A549 (cell line): ENCODE measurements at regions not wholly inside any gene's neighbourhood (a gene's known extent, or its start where the extent isn't known, plus 50 kb on each side); places are given as distances from the start of the nearest gene placed in this dataset.

Experiments used
- ATAC-seq, 2 experiments: fragments of 200-7000 bp in 1 of 2; fragments of >200 bp in 1 of 2; cut with Nextera tagmentation in 1 of 2; cut with Tn5 transposase in 1 of 2; 3 replicates each; pipeline versions ENCODE4 v1.8.0 to v1.9.1; 2018 to 2020; ENCODE audit warnings: mild to moderate bottlenecking in 1 of 2, moderate library complexity in 1 of 2
- CTCF ChIA-PET: fragments of 300-600 bp; sonication (Branson Sonifier 250); formaldehyde crosslinking; extraction: SDS; loops from one replicate; lab custom pipeline; 2021; ENCODE audit warnings: antibody characterized with exemption, inconsistent platforms; lab: Yijun Ruan, JAX
- POLR2A ChIA-PET: fragments of 350-600 bp; formaldehyde crosslinking; extraction: SDS; loops from one replicate; lab custom pipeline; 2021; ENCODE audit warnings: antibody characterized with exemption, inconsistent platforms; lab: Yijun Ruan, JAX
- DNase-seq, 2 experiments: peaks; one replicate each; pipeline versions ENCODE4 v3.0.0 to v3.0.0-alpha.2; 2011 to 2016; ENCODE audit warnings: low read depth in 1 of 2, low spot score in 1 of 2
- FAIRE-seq: peaks from 2 replicates; lab custom pipeline; 2011; peaks lifted over from hg19 to GRCh38; lab: Jason Lieb, UNC
- H3K27ac ChIP-seq, 2 experiments: fragments of >200 bp; sonication (Bioruptor Twin); formaldehyde crosslinking; 3 replicates each; pipeline ENCODE4 v1.5.1; 2016 to 2017
- H3K4me1 ChIP-seq: fragments of >200 bp; sonication (Bioruptor Twin); formaldehyde crosslinking; 3 replicates; pipeline ENCODE4 v1.6.1; 2016
- H3K4me2 ChIP-seq: fragments of >200 bp; sonication (Bioruptor Twin); formaldehyde crosslinking; 3 replicates; pipeline ENCODE4 v1.6.1; 2016
- H3K4me3 ChIP-seq: fragments of >200 bp; sonication (Bioruptor Twin); formaldehyde crosslinking; 3 replicates; pipeline ENCODE4 v1.5.1; 2016
- H3K9me3 ChIP-seq: fragments of >200 bp; sonication (Bioruptor Twin); formaldehyde crosslinking; 3 replicates; pipeline ENCODE4 v1.6.1; 2016
- CBX8 ChIP-seq: fragments of 200-600 bp; sonication (generic); IDR thresholded peaks from 2 replicates; pipeline ENCODE4 v1.6.1; 2016
- EHF ChIP-seq: fragments of 250-450 bp; sonication (Bioruptor Pico); IDR thresholded peaks from 2 replicates; pipeline ENCODE4 v1.5.0; 2020; ENCODE audit warnings: mild to moderate bottlenecking
- EHMT2 ChIP-seq: fragments of 200-600 bp; sonication (generic); IDR thresholded peaks from 2 replicates; pipeline ENCODE4 v1.6.1; 2016; ENCODE audit warnings: antibody characterized with exemption, low read depth, mild to moderate bottlenecking, moderate library complexity
- ESRRA ChIP-seq: fragments of 150-350 bp; IDR thresholded peaks from 2 replicates; pipeline ENCODE4 v1.6.1; 2014; ENCODE audit warnings: mild to moderate bottlenecking, low read length, borderline replicate concordance
- HEYL ChIP-seq: fragments of 250-450 bp; sonication (Bioruptor Pico); IDR thresholded peaks from 2 replicates; pipeline ENCODE4 v1.8.0; 2021; ENCODE audit warnings: mild to moderate bottlenecking, moderate library complexity
- HOXB13 ChIP-seq: fragments of 250-450 bp; sonication (Bioruptor Pico); IDR thresholded peaks from 2 replicates; pipeline ENCODE4 v1.5.0; 2020; ENCODE audit warnings: low read depth, mild to moderate bottlenecking, moderate library complexity
- HOXB5 ChIP-seq: fragments of 250-450 bp; sonication (Bioruptor Pico); IDR thresholded peaks from 2 replicates; pipeline ENCODE4 v1.5.0; 2020; ENCODE audit warnings: mild to moderate bottlenecking, moderate library complexity
- JUN ChIP-seq, 2 experiments: fragments of >200 bp; sonication (Bioruptor Twin); formaldehyde crosslinking; IDR thresholded peaks; 2 replicates in 1 of 2; 3 replicates in 1 of 2; pipeline ENCODE4 v1.6.1; 2016 to 2017
- JUNB ChIP-seq: fragments of >200 bp; sonication (Bioruptor Twin); formaldehyde crosslinking; IDR thresholded peaks from 2 replicates; pipeline ENCODE4 v1.6.1; 2016
- KDM5A ChIP-seq: fragments of 200-600 bp; sonication (generic); IDR thresholded peaks from 2 replicates; pipeline ENCODE4 v1.6.1; 2016; ENCODE audit warnings: antibody characterized with exemption, mild to moderate bottlenecking
- MYC ChIP-seq: IDR thresholded peaks from 2 replicates; pipeline ENCODE4 v1.6.1; 2012; ENCODE audit warnings: mild to moderate bottlenecking, inconsistent platforms, low read length, improper control_type of control experiment, borderline replicate concordance
- NR3C1 ChIP-seq: fragments of >200 bp; sonication (Bioruptor Twin); formaldehyde crosslinking; IDR thresholded peaks from 3 replicates; pipeline ENCODE4 v1.6.1; 2017
- POLR2A ChIP-seq: IDR thresholded peaks from 2 replicates; pipeline ENCODE4 v1.6.1; 2012; ENCODE audit warnings: mild to moderate bottlenecking, low read length
- RAD21 ChIP-seq, 2 experiments: fragments of >200 bp in 1 of 2; sonication (Bioruptor Twin) in 1 of 2; formaldehyde crosslinking in 1 of 2; IDR thresholded peaks in 1 of 2; conservative IDR thresholded peaks in 1 of 2; 2 replicates in 1 of 2; 3 replicates in 1 of 2; pipeline ENCODE4 v1.6.1; 2012 to 2018; ENCODE audit warnings: inconsistent platforms in 1 of 2
- RARB ChIP-seq: fragments of 250-450 bp; sonication (Bioruptor Pico); IDR thresholded peaks from 2 replicates; pipeline ENCODE4 v1.8.0; 2021; ENCODE audit warnings: mild to moderate bottlenecking, moderate library complexity
- RNF2 ChIP-seq: fragments of 200-600 bp; sonication (generic); IDR thresholded peaks from 2 replicates; pipeline ENCODE4 v1.6.1; 2016; ENCODE audit warnings: low read depth, mild to moderate bottlenecking, antibody characterized with exemption, moderate library complexity, borderline replicate concordance
- SREBF2 ChIP-seq: fragments of 450-650 bp; IDR thresholded peaks from 2 replicates; pipeline ENCODE4 v1.6.1; 2014; ENCODE audit warnings: mild to moderate bottlenecking, moderate library complexity
- TP53 ChIP-seq: fragments of 250-450 bp; sonication (Bioruptor Pico); IDR thresholded peaks from 2 replicates; pipeline ENCODE4 v1.5.0; 2021; ENCODE audit warnings: mild to moderate bottlenecking, moderate library complexity
- ZNF302 ChIP-seq: fragments of 250-450 bp; sonication (Bioruptor Pico); IDR thresholded peaks from 2 replicates; pipeline ENCODE4 v1.9.0; 2021; ENCODE audit warnings: inconsistent platforms, mild to moderate bottlenecking, moderate library complexity
- WGBS: methylation state at CpG from one replicate; pipeline ENCODE4 v1.1.6; 2017; ENCODE audit errors: missing lambda C conversion rate; 5-methylcytosine and 5-hydroxymethylcytosine counted together
- TF ChIP-seq, protein P1 (sequence below): fragments of >200 bp; sonication (Bioruptor Twin); formaldehyde crosslinking; IDR thresholded peaks from 3 replicates; pipeline ENCODE4 v1.5.1; 2016
- TF ChIP-seq, protein P2 (sequence below): IDR thresholded peaks from 2 replicates; pipeline ENCODE4 v1.6.1; 2012
- TF ChIP-seq, protein P3 (sequence below): fragments of 450-650 bp; IDR thresholded peaks from 2 replicates; pipeline ENCODE4 v1.6.1; 2014; ENCODE audit warnings: antibody characterized with exemption
- TF ChIP-seq, protein P4 (sequence below): fragments of >200 bp; sonication (Bioruptor Twin); formaldehyde crosslinking; IDR thresholded peaks from 2 replicates; pipeline ENCODE4 v1.6.1; 2016
- TF ChIP-seq, protein P5 (sequence below): fragments of 150-350 bp; IDR thresholded peaks from 2 replicates; pipeline ENCODE4 v1.6.1; 2014; ENCODE audit warnings: low read depth, mild to moderate bottlenecking, low read length

DNA sequence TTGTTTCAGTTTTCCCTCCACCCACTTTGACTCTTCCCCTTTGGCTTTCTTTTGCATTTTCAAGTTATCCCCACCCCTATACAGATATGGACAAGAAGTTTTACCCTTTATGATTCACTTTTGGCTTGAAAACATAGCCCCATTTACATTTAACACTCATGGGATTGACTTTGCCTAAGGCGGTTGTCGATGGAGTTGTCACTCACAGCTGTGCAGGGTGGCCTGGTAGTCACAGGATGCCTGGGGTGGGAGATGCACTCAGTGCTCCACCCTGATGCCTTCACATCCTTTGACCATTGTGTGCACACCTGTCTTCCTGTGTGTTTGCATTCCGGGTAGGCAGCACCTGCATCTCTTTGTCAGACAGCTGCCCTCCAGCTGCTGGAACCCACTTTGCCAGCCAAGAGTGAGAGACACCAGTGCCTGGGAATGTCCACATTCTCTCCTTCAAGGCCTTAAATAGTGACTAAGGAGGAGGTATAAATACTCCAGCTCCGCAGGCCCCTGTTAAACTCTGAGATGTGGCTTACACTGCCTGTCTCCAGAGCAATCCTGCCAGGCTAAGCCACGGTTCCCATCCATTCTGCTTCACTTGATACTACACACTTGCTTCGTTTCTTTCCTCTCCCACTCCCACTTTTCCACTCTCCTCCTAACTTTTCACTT, 191.5 kb upstream of the SLC24A5 start:
- 26% methylated on average over 5 of the region's 6 CpGs for WGBS
- ChIA-PET POLR2A (no interaction called here), CTCF (no interaction called here)
- Histone ChIP-seq H3K4me2 (no peak overlapping the region), H3K9me3 (no peaks in the 10 kb centered on the region), H3K27ac (no peak overlapping the region), H3K4me1 (no peaks in the 10 kb centered on the region), H3K4me3 (no peak overlapping the region)
- ATAC-seq (no peak), DNase-seq (no peak), FAIRE-seq (no peak)
- TF ChIP-seq KDM5A = no peak
- no peak for TF ChIP-seq JUNB
- no peak for TF ChIP-seq CBX8
- TF ChIP-seq NR3C1 = no peak
- no peak for TF ChIP-seq TP53
- no peak for TF ChIP-seq POLR2A
- no peak for TF ChIP-seq HOXB13 (CRISPR knock-in tag)
- TF ChIP-seq, protein P1, sequence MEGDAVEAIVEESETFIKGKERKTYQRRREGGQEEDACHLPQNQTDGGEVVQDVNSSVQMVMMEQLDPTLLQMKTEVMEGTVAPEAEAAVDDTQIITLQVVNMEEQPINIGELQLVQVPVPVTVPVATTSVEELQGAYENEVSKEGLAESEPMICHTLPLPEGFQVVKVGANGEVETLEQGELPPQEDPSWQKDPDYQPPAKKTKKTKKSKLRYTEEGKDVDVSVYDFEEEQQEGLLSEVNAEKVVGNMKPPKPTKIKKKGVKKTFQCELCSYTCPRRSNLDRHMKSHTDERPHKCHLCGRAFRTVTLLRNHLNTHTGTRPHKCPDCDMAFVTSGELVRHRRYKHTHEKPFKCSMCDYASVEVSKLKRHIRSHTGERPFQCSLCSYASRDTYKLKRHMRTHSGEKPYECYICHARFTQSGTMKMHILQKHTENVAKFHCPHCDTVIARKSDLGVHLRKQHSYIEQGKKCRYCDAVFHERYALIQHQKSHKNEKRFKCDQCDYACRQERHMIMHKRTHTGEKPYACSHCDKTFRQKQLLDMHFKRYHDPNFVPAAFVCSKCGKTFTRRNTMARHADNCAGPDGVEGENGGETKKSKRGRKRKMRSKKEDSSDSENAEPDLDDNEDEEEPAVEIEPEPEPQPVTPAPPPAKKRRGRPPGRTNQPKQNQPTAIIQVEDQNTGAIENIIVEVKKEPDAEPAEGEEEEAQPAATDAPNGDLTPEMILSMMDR = no peak
- no peak for TF ChIP-seq MYC
- TF ChIP-seq ZNF302 (CRISPR knock-in tag) = no peak
- no peak for TF ChIP-seq RARB
- no peak for TF ChIP-seq HEYL
- no peak for TF ChIP-seq EHMT2
- no peak for TF ChIP-seq HOXB5 (CRISPR knock-in tag)

DNA sequence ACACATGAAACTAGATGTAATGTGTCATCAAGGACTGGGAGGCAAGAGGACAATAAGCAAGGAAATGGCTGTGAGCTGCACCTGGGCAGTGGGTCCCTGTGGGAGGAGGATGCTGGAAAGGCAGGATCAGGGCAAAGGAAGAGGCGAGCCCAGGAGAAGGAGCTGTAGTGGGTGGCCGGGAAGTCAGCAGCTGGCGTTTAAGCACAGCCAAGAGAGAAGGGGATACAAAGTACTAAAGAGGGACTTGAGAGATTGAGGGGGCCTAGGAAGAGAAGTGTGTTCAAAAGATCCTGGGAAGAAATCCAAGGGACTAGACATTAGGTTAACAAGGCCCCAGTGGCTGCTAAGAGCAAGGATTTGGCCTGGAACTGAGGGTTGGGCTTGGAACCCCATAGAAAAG, 188.5 kb upstream of the SLC24A5 start:
- TF ChIP-seq, protein P2, sequence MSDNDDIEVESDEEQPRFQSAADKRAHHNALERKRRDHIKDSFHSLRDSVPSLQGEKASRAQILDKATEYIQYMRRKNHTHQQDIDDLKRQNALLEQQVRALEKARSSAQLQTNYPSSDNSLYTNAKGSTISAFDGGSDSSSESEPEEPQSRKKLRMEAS = no peak
- no peak for TF ChIP-seq NR3C1
- no peak for TF ChIP-seq RNF2
- TF ChIP-seq, protein P3, sequence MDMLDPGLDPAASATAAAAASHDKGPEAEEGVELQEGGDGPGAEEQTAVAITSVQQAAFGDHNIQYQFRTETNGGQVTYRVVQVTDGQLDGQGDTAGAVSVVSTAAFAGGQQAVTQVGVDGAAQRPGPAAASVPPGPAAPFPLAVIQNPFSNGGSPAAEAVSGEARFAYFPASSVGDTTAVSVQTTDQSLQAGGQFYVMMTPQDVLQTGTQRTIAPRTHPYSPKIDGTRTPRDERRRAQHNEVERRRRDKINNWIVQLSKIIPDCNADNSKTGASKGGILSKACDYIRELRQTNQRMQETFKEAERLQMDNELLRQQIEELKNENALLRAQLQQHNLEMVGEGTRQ = no peak
- TF ChIP-seq SREBF2 = no peak
- no peak for TF ChIP-seq JUNB
- no peak for TF ChIP-seq CBX8
- TF ChIP-seq POLR2A = no peak
- TF ChIP-seq ESRRA = no peak
- TF ChIP-seq, all 56 proteins: peak for 0
- no peak overlapping the region for H3K4me2 ChIP-seq
- H3K9me3 ChIP-seq = no peaks in the 10 kb centered on the region
- FAIRE-seq (no peak), ATAC-seq (no peak), DNase-seq (no peak)
- H3K4me1 ChIP-seq = no peaks in the 10 kb centered on the region
- ChIA-PET POLR2A (no interaction called here), CTCF (no interaction called here)
- WGBS = 4% methylated on average over 3 of the region's 3 CpGs
- no peak overlapping the region for H3K4me3 ChIP-seq
- H3K27ac ChIP-seq = no peak overlapping the region

DNA sequence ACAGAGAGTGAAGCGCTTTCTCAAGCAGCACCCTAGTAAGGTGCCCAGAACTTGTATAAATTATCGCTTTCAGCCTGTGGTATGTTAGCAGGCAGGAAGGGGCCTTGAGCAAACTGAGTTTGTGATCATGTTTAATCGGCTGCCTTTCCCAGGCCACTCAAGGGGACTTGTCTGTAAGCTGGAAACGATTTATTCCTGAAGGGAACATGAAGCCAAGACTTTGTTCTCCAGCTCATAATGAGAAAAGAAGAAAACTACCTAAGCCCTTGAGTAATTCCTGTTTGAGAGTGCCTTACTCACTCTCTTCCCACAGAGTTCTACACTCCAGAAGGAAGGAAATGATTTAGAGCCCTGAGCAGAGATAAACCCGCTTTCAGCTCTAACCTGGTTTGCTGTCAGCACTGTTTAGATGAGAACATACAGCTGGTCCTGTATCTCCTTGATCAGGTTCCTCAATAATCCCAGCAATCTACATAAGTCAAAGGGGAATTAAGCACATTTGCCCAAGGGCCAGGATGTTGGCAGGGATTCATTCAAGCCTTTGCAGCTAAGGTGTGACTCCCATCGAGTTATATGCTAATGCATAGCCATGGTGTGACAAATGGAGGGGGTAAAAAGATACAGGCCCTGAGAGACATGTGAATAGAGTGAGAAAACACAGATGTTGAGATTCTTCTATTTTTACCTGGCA, 187.7 kb upstream of the SLC24A5 start:
- Histone ChIP-seq H3K4me1 (no peaks in the 10 kb centered on the region), H3K4me2 (no peak overlapping the region)
- CTCF ChIA-PET = no interaction called here
- FAIRE-seq = no peak
- TF ChIP-seq EHMT2 (no peak), JUN (IDR thresholded peaks at IDR 0.05) (no peak), SREBF2 (no peak), RAD21 (conservative IDR thresholded peaks at IDR 0.05 in 1 of 2, IDR thresholded peaks at IDR 0.05 in 1 of 2) (no peak), EHF (no peak)
- TF ChIP-seq, protein P4, sequence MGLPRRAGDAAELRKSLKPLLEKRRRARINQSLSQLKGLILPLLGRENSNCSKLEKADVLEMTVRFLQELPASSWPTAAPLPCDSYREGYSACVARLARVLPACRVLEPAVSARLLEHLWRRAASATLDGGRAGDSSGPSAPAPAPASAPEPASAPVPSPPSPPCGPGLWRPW = no peak
- TF ChIP-seq, protein P5, sequence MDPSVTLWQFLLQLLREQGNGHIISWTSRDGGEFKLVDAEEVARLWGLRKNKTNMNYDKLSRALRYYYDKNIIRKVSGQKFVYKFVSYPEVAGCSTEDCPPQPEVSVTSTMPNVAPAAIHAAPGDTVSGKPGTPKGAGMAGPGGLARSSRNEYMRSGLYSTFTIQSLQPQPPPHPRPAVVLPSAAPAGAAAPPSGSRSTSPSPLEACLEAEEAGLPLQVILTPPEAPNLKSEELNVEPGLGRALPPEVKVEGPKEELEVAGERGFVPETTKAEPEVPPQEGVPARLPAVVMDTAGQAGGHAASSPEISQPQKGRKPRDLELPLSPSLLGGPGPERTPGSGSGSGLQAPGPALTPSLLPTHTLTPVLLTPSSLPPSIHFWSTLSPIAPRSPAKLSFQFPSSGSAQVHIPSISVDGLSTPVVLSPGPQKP = no peak
- TF ChIP-seq, all 56 proteins: peak for 0
- POLR2A ChIA-PET = no interaction called here
- H3K27ac ChIP-seq = no peak overlapping the region
- no peaks in the 10 kb centered on the region for H3K9me3 ChIP-seq
- DNase-seq (no peak), ATAC-seq (no peak)
- no peak overlapping the region for H3K4me3 ChIP-seq
- WGBS = 7% methylated on average over 6 of the region's 6 CpGs
